ENCODE measurements at regions not wholly inside any gene's neighbourhood (a gene's known extent, or its start where the extent isn't known, plus 50 kb on each side); places are given as distances from the start of the nearest gene placed in this dataset.
A peak's percentile ranks its signal among the peaks of the same experiment; 100 is the strongest.

GRCh38 chr7:86942995-86943394 lies 116.5 kb downstream of the ELAPOR2 start:
- DNase-seq, result no peak

GRCh38 chr7:86942081-86942480 lies 117.4 kb downstream of the ELAPOR2 start:
- no peak for DNase-seq

DNA sequence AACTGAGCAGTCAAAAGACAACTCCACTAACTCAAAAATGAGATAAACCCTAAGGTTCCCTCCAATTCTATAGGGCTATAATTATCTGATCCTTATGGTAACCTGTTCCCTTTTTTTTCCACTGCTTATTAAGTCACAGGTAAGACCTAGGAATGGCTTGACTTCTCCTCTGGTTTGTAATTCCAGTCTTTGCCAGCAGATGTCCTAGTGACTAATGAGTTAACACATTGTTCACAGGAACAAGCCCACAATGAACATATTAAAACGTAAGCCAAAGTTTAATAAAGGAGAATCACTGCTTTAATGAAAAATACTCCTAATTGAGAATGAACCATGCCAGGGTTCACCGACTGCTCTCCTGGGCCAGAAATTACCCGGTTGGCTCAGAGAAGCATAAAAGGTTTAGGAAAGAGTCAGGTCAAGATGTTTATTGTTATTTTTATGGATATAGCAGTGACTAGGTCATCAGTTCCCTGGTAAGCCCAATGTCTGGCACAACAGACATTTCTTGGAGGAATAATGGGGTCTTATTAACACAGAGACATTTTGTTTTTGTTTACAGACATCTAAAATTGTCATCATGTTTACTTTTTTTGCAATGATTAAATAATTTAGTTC lies 120.1 kb downstream of the ELAPOR2 start:
- DNase-seq, result peak; percentile 50

GRCh38 chr7:86937363-86937878 lies 122.0 kb downstream of the ELAPOR2 start:
- no peak for DNase-seq

GRCh38 chr7:86933295-86933845 lies 126.1 kb downstream of the ELAPOR2 start:
- no peak for DNase-seq

- DNase-seq, result no peak
Observed at GRCh38 chr7:86932038-86932512, 127.4 kb downstream of the ELAPOR2 start.

DNA sequence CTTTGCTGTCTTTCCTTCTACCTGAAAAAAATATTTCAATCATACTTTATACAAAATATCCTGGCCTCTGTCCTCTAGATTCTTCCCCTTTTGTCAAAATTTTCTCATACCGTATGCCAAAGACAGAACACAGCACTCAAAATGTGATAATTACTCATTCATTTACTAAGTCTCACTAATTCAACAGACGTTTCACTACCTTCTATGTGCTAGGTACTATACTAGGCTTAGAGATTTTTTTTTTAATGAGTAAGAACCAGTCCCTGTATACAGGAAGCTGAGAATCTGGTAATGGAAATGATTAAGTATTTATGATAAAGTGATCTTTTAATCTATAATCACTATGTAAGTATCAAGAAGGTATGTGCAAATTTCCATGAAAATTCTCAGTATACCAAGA lies 128.0 kb downstream of the ELAPOR2 start:
- DNase-seq, result no peak

DNA sequence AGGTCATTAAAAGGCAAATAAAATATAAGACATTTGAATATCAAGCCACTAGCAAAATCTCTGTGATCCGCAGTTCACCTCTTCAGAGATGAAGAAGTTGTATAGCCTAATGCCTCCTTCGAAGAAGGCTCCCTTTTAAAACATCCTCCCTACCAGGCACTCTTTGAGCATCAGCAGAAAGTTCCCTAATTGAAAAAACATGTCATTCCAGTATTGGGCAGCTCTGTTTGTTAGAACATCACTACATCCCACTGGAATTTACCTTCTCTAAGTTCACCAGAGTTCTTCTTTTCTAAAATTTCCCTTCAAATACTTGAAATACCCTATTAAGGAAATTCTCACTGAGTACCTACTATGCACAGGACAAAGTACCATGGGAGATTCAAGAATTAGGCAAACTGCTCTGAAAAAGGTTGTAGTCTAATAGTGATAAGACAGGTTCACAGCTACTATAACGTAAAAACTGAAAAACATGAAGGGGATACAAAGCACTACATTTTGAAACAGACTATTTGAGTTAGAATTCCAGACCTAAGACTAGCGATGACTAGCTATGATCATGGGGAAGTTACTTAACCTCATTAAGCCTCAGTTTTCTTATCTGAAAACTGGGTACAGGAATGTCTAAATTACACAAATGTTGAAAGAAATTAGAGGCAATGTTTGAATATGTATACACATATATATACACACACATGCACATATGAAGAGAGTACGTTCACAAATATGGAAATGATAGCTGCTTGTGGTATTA lies 128.7 kb downstream of the ELAPOR2 start:
- DNase-seq, result no peak

DNA sequence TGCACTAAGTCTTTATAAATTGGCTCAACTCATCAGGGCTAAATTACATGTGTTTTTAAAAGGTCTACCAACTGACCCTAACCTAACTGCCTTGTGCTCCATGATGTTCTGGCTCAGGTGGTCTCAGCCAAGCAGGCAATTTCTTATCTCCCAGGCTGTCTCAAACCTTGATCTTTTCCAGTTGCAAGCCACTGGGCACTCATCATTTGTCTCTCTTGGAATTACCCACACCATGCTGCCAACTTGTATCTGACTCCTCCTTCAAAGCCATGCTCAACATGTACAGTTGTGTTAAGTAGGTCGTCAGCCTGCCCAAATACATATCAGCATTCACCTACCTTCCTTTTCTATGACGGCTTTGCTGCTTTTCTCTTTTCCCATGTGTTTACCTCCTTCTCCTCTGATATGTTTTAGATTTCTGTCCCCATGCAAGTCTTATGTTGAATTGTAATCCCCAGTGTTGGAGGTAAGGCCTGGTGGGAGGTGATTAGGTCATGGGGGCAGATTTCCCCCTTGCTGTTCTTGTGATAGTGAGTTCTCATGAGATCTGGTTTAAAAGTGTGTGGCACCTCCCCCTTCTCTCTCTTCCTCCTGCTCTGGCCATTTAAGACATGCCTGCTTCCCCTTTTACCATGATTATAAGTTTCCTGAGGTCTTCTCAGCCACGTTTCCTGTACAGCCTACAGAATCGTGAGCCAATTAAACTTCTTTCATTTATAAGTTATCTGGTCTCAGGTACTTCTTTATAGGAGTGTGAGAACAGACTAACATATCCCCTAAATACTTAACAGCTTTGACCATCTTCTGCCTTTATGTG lies 130.0 kb downstream of the ELAPOR2 start:
- no peak for DNase-seq

- no peak for DNase-seq
Observed at GRCh38 chr7:86928308-86928707, 131.1 kb downstream of the ELAPOR2 start.

- peak; percentile 22 for DNase-seq
Observed at GRCh38 chr7:86926732-86927131, 132.7 kb downstream of the ELAPOR2 start.

- DNase-seq, result no peak
Observed at GRCh38 chr7:86925221-86925620, 134.2 kb downstream of the ELAPOR2 start.

DNA sequence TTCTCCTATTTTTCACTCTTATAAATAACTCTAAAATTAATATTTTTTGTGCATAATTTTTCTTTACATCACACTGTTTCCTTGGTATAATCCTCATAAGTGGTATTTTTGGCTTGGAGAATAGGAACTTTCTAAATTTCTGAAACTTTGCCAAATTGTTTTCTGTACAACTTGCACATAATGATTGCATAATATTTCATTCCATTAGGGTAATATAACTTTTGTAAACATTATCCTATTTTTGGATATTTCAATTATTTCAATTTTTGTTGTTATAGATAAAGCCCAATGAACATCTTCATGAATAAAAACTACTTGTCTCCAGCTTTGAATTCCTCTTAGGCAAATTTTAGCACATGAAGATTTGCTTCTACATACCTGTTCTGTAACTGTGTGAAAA lies 135.9 kb downstream of the ELAPOR2 start:
- no peak for DNase-seq

GRCh38 chr7:86920154-86920553 lies 139.3 kb downstream of the ELAPOR2 start:
- no peak for DNase-seq

- no peak for DNase-seq
Observed at GRCh38 chr7:86918245-86918644, 141.2 kb downstream of the ELAPOR2 start.

DNA sequence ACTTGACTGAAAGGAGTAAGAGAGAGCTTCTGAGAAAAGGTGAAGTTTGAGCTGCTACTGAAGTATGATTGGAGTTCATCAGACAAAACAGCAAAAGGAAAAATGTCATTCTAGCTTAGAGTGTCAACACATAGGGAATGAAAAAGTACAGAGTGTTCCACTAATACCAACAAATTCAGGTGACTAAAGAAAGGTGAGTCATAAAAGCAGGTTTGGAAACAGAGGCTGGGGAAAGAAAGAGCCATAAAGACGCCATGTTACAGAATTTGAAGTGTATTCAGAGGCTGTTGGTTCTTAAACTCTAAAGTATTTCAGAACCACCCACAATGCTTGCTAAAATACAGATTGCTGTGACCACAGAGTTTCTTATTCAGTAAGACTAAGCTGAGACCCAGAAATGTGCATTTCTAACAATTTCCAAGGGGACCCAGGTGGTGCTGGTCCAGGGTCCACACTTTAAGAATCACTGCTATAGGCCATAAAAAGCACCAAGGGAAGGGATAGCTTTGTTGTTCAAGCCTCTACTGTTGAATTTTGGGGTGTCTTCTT lies 143.1 kb downstream of the ELAPOR2 start:
- no peak for DNase-seq

GRCh38 chr7:86914551-86914950 lies 144.9 kb downstream of the ELAPOR2 start:
- no peak for DNase-seq
